Gastrocnemius medialis (tissue), 4 donors: ENCODE measurements at regions not wholly inside any gene's neighbourhood (a gene's known extent, or its start where the extent isn't known, plus 50 kb on each side); places are given as distances from the start of the nearest gene placed in this dataset.

Experiments
- CTCF ChIP-seq, 5 experiments: fragments of 450-650 bp in 3 of 5; fragments of 200-600 bp in 2 of 5; sonication (generic) in 2 of 5; IDR thresholded peaks in 4 of 5; conservative IDR thresholded peaks in 1 of 5; 1 replicate in 4 of 5; 2 replicates in 1 of 5; pipeline ENCODE4 v1.5.1; 2016 to 2019; ENCODE audit warnings: antibody characterized with exemption in 5 of 5, mild to moderate bottlenecking in 3 of 5, moderate library complexity in 3 of 5
- POLR2A ChIP-seq, 2 donors: fragments of 450-650 bp; IDR thresholded peaks; one replicate each; pipeline ENCODE4 v1.6.1; 2017; ENCODE audit warnings: antibody characterized with exemption in 2 of 2, mild to moderate bottlenecking in 2 of 2, moderate library complexity in 2 of 2

- TF ChIP-seq CTCF (IDR thresholded peaks at IDR 0.05 in 4 of 5, conservative IDR thresholded peaks at IDR 0.05 in 1 of 5) (no peak), POLR2A (IDR thresholded peaks at IDR 0.05) (no peak)
Observed at GRCh38 chr6:150777736-150778135, 87.8 kb upstream of the MTHFD1L start.
